Immature natural killer cell (primary cell): ENCODE measurements at regions not wholly inside any gene's neighbourhood (a gene's known extent, or its start where the extent isn't known, plus 50 kb on each side); places are given as distances from the start of the nearest gene placed in this dataset.

ENCODE experiments used
- DNase-seq, 3 donors: peaks; one replicate each; pipeline ENCODE4 v3.0.0; 2022; ENCODE audit warnings: mixed read lengths in 1 of 3
- H3K27ac Mint-ChIP-seq, 6 donors: one replicate each; pipeline ENCODE4 v1.8.0; 2020; ENCODE audit warnings: mixed read lengths in 6 of 6, mild to moderate bottlenecking in 5 of 6, inconsistent platforms in 4 of 6, moderate library complexity in 3 of 6
- H3K27me3 Mint-ChIP-seq, 3 donors: one replicate each; pipeline ENCODE4 v1.8.0; 2020 to 2021; ENCODE audit warnings: low read depth in 3 of 3, mild to moderate bottlenecking in 3 of 3, mixed read lengths in 3 of 3, moderate library complexity in 3 of 3, inconsistent platforms in 1 of 3
- H3K36me3 Mint-ChIP-seq, 3 donors: one replicate each; pipeline ENCODE4 v1.8.0; 2020; ENCODE audit warnings: mixed read lengths in 3 of 3, inconsistent platforms in 2 of 3, mild to moderate bottlenecking in 2 of 3
- H3K4me1 Mint-ChIP-seq, 2 donors: one replicate each; pipeline ENCODE4 v1.8.0; 2020; ENCODE audit warnings: inconsistent platforms in 2 of 2, mild to moderate bottlenecking in 2 of 2, mixed read lengths in 2 of 2, moderate library complexity in 1 of 2
- H3K4me3 Mint-ChIP-seq, 5 donors: one replicate each; pipeline ENCODE4 v1.8.0; 2020; ENCODE audit warnings: mild to moderate bottlenecking in 5 of 5, mixed read lengths in 5 of 5, inconsistent platforms in 3 of 5, moderate library complexity in 3 of 5
- H3K9me3 Mint-ChIP-seq, 6 donors: one replicate each; pipeline ENCODE4 v1.8.0; 2020; ENCODE audit warnings: mild to moderate bottlenecking in 6 of 6, mixed read lengths in 6 of 6, inconsistent platforms in 4 of 6, moderate library complexity in 3 of 6

DNA sequence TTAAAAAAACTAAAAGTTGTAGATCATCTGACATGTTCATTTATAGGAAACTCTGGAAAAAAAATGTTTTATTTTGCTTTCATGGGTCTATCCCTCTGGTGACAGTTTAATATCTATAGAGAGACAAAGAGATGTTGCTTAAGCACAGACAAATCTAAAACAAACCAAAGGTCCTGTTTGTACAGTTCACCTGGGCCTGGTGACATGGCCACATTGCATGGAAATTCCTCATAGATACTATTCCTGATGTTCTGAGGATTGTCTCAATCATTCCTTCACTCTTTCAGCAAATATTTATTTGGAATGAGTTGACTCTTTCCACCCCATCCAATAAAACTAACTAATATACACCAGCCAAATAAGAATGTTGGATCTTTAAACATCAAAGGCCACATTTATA is 259.1 kb upstream of the NOCT start:
- Mint-ChIP-seq H3K36me3 (peaks cover 0 to 5% (median 0%) of the 10 kb centered on the region in 3 donors), H3K9me3 (peaks cover 0 to 23% (median 10%) of the 10 kb centered on the region in 6 donors), H3K27me3 (peaks cover 0 to 2% (median 0%) of the 10 kb centered on the region in 3 donors), H3K27ac (no peak overlapping the region), H3K4me1 (no peaks in the 10 kb centered on the region), H3K4me3 (no peak overlapping the region)
- no peak for DNase-seq

DNA sequence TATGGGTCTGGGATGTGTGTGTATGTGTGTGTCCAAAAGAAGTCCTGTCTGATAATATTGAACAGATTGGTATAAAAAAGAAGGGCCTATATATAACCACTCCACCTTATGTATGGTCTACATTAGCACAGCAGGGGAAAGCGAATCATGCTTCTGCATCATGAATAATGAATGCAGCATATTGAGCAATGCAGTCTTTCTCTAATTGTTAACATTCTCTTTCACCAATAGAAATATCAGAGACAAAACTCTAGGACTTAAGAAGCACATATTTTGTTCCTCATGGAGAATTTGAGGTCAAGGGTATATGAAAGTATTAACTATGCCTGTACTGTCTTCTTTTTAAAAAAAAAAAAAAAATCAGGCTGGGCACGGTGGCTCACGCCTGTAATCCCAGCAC is 264.3 kb upstream of the NOCT start:
- Mint-ChIP-seq H3K36me3 (peaks cover 0 to 5% (median 0%) of the 10 kb centered on the region in 3 donors), H3K9me3 (peaks cover 0 to 18% (median 11%) of the 10 kb centered on the region in 6 donors), H3K4me1 (no peaks in the 10 kb centered on the region), H3K4me3 (no peak overlapping the region), H3K27me3 (peaks cover 0 to 2% (median 1%) of the 10 kb centered on the region in 3 donors), H3K27ac (no peak overlapping the region)
- DNase-seq: no peak

DNA sequence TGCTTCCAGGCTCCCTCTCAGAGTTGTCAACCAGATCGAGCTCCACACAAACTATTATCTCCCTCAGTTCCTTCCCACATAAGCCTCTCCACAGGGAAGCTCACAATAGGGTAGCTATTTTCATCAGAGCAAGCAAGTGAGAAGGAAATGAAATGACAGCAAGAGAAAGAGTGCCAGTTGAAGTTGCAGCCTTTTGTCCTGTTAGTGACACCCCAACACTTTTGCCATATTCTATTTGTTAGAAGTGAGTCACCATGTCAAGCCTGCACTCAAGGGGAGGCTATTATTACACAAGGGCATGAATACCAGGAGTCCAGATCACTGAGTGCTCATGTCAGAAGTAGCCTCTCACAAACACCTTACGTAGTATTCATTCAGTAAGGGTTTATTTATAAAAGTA is 266.3 kb upstream of the NOCT start:
- H3K9me3 Mint-ChIP-seq: peaks cover under 1 to 13% (median 6%) of the 10 kb centered on the region in 6 donors
- no peak for DNase-seq
- peaks cover 0 to 2% (median 1%) of the 10 kb centered on the region in 3 donors for H3K27me3 Mint-ChIP-seq
- H3K27ac Mint-ChIP-seq: no peak overlapping the region
- peaks cover 0 to 5% (median 0%) of the 10 kb centered on the region in 3 donors for H3K36me3 Mint-ChIP-seq
- no peak overlapping the region for H3K4me3 Mint-ChIP-seq
- H3K4me1 Mint-ChIP-seq: no peaks in the 10 kb centered on the region

DNA sequence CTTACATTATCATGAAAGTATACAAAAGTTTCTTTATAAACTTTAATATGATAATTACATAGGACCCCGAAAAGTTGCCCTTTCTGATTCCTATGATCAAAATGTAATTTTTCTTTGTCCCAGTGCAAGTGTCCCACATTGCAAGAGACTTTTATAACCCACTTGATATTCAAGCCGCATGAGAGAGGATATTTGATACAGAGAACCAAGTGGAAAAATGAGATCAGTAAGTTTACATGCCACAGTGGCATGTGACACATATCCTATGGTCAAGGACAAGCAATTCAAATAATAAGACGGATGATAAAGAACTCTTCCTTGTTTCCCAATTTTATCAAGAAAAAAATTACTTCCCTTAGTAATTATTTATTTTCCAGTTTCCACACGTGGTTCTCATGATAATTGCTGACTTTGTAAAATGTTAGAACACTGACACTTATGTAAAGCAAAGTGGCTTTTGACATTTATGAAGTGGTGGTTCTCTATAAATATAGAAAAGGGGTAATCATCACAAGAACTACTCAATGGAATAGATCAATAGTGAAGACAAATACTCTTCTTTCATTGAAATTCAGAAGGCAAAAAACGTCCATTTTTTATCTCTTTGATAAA is 273.7 kb upstream of the NOCT start:
- Mint-ChIP-seq H3K4me3 (no peak overlapping the region), H3K36me3 (no peaks in the 10 kb centered on the region), H3K9me3 (peaks cover 0 to 17% (median under 1%) of the 10 kb centered on the region in 6 donors), H3K27me3 (no peaks in the 10 kb centered on the region), H3K4me1 (no peaks in the 10 kb centered on the region), H3K27ac (no peak overlapping the region)
- no peak for DNase-seq

DNA sequence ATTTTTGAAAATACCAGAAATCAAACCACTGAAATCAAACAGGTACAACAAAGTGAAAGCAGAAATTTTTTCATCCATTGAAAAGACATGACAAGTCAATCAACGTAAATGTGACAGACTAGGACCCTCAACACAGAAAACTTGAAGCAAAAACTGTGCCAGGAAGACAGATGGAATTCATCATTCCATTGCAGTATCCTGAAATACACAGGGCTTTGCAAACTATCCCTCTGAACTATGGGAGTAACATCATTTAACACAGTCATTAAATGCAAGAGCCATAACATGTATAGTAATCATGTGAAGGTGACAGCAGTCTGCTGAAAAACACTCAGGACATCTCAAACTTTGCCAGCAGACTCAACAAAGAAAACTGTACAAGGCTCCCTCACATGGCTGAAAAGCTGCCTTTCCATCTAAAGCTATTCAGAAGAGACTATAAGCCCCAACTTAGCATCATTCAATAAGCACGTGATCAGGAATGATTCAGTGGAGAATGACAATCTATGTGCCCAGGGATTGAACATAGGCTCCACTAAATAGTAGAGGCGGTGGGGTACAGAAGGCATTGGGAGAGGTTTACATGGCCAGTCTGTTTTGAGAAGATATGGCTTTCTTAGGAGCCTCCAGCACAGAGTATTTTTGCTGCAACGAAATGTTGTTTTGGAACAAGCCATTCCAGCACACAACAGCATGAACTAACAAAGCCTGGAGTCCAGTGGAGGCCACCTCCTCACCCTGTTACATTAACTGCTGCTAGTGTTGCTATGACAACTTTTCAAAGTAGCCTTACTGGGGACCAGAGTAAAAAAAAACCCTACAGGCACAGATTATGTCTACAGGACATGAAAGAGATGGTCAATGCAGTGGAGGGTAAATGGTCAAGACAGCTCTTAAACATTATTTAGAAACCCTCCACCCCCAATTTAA is 274.5 kb upstream of the NOCT start:
- no peak overlapping the region for H3K4me3 Mint-ChIP-seq
- H3K36me3 Mint-ChIP-seq: no peaks in the 10 kb centered on the region
- H3K27ac Mint-ChIP-seq: no peak overlapping the region
- peaks cover 0 to 17% (median under 1%) of the 10 kb centered on the region in 6 donors for H3K9me3 Mint-ChIP-seq
- no peaks in the 10 kb centered on the region for H3K4me1 Mint-ChIP-seq
- no peaks in the 10 kb centered on the region for H3K27me3 Mint-ChIP-seq
- DNase-seq: no peak

DNA sequence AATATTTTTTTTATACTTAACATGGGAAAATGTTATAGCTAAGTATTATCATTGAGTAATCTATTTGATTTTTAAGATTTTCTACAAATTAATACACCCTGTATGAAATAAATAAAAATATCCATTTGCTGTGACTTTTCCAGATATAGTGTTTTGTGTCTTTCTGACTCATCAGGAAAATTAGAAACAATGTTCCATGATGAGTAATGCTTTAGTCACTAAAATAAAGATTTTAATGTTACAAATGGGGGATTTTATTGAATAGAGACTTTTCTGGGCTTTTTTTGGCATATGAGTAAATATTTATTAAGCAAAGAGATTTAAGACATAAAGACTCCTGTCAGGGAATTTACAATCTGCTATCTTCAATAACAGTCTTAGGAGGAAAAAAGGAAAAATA is 279.2 kb upstream of the NOCT start:
- H3K9me3 Mint-ChIP-seq: peaks cover 0 to 17% (median under 1%) of the 10 kb centered on the region in 6 donors
- no peak overlapping the region for H3K27ac Mint-ChIP-seq
- no peaks in the 10 kb centered on the region for H3K4me1 Mint-ChIP-seq
- no peaks in the 10 kb centered on the region for H3K27me3 Mint-ChIP-seq
- DNase-seq: no peak
- no peaks in the 10 kb centered on the region for H3K36me3 Mint-ChIP-seq
- H3K4me3 Mint-ChIP-seq: no peak overlapping the region

DNA sequence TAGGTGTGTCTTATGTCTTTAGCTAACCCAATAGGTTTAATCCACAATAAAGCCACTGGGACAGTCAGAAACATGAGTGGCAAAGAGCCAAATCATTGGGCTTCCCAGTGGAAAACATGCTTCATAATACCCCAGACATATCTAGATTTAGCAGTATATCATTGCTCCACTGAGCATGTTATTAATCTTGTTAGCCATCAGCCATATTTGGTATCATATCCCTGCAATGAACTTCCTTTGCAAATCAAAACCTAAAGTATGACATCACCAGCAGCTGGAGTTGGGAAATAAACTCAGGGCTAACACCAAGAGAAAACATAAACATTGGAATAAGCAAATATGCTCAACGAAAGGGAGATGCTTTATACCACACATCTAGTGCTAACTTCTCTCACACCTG is 280.8 kb upstream of the NOCT start:
- no peaks in the 10 kb centered on the region for H3K27me3 Mint-ChIP-seq
- DNase-seq: no peak
- peaks cover 0 to 19% (median 4%) of the 10 kb centered on the region in 6 donors for H3K9me3 Mint-ChIP-seq
- no peak overlapping the region for H3K27ac Mint-ChIP-seq
- H3K4me1 Mint-ChIP-seq: no peaks in the 10 kb centered on the region
- no peaks in the 10 kb centered on the region for H3K36me3 Mint-ChIP-seq
- H3K4me3 Mint-ChIP-seq: no peak overlapping the region

DNA sequence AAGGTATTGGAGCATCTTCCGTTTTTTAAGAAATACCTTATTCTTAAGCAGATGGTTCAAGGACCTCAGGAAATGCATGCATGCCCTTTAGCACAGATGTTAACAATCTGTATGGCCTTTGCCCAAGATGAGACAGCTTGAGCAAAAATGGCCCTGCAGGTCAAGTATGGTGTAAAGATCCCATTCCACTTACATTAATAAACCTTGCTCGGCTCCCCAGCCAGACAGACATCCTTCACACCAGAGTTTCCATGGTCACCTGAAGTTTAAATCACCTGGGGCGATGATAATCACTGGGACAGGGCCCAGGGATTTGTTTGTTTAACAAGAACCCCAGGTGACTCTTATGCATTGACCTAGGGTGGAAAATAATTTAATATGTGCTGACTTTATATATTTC is 287.0 kb upstream of the NOCT start:
- no peak for DNase-seq
- Mint-ChIP-seq H3K4me1 (no peaks in the 10 kb centered on the region), H3K27me3 (peaks cover 2 to 5% (median 2%) of the 10 kb centered on the region in 3 donors), H3K4me3 (no peak overlapping the region), H3K9me3 (peaks cover 0 to 9% (median 4%) of the 10 kb centered on the region in 6 donors), H3K36me3 (peaks cover 0 to 4% (median 0%) of the 10 kb centered on the region in 3 donors), H3K27ac (no peak overlapping the region)

DNA sequence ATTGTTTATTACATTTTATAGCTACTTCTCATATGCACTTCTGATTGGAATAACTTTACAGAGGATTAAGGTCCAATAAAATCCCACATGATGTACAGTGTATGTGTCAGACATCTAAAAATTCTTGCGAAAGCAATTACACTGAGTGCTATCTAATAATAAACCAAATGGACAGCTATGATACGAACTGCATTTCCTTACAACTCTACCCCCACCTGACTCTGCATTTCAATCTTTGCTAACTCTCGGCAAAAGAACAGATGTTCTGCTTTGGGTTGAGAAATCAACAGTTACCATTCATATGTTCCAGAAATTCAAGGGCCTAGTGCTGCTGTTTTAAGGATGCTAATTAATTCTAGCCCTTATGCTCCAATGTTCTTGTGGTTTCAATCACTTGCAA is 287.9 kb upstream of the NOCT start:
- no peak overlapping the region for H3K27ac Mint-ChIP-seq
- no peaks in the 10 kb centered on the region for H3K4me1 Mint-ChIP-seq
- H3K4me3 Mint-ChIP-seq: no peak overlapping the region
- H3K27me3 Mint-ChIP-seq: peaks cover 2 to 5% (median 2%) of the 10 kb centered on the region in 3 donors
- DNase-seq: no peak
- peaks cover 0 to 9% (median 4%) of the 10 kb centered on the region in 6 donors for H3K9me3 Mint-ChIP-seq
- H3K36me3 Mint-ChIP-seq: peaks cover 0 to 4% (median 0%) of the 10 kb centered on the region in 3 donors

DNA sequence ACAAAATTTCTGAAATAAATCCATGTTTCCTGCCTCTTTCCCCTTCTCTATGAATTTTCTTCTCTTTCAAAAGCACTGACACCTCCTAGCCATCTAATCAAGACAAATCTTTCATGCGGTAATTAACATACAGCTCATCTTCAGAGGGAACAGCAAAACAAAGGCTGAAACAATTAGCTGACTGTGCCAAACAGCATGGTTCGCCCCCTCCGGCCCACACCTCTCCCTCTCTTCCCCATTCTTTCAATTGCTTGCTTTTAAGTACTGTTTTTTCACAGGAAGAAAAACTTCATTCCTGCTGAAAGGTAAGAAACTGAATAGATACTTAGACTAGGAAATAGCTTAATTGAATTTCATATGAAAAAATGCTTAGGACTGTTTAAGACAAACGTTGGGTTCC is 291.1 kb upstream of the NOCT start:
- no peaks in the 10 kb centered on the region for H3K4me1 Mint-ChIP-seq
- no peak overlapping the region for H3K27ac Mint-ChIP-seq
- H3K36me3 Mint-ChIP-seq: peaks cover 0 to 4% (median 0%) of the 10 kb centered on the region in 3 donors
- no peak overlapping the region for H3K4me3 Mint-ChIP-seq
- H3K27me3 Mint-ChIP-seq: peaks cover 2 to 5% (median 5%) of the 10 kb centered on the region in 3 donors
- no peak for DNase-seq
- peaks cover 0 to 4% (median 0%) of the 10 kb centered on the region in 6 donors for H3K9me3 Mint-ChIP-seq

DNA sequence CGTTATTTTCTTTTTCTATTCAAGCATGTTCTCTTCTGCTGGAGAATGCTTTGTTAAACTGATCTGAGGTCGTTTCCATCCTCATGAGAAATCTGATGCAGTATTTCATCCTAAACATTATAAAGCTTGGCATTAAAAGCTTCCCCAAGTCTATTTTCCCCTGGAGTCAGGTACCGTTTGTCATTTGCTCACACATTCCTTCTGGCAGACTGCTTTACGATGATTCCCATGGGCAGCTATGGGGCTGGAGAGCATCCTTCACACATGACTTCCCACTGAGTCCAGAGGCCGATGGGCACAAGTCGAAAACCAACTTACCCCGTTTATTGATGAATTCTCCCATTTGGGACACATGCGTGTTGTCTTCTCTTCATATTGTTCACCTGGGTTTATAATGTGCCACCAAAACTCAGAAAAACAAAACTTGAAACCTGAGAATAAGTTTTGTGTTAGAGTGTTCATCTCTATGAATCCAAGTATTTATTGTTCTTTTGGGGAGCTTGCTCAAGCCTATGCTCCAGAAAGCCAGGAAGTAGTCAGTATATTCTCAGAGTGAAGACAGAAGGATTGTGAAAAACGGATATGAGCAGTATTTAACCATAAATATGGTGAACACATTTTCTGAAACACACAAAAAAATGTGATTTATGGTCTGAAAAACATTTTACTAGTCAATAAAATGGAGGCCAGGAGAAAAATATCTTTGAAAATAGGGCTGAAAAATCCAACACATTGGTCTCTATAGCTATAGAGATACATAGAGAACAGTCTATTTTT is 298.8 kb upstream of the NOCT start:
- H3K36me3 Mint-ChIP-seq: no peaks in the 10 kb centered on the region
- H3K4me3 Mint-ChIP-seq: no peak overlapping the region
- H3K9me3 Mint-ChIP-seq: peaks cover 0 to 2% (median 0%) of the 10 kb centered on the region in 6 donors
- H3K27ac Mint-ChIP-seq: no peak overlapping the region
- H3K4me1 Mint-ChIP-seq: no peaks in the 10 kb centered on the region
- peaks cover 0 to 3% (median 3%) of the 10 kb centered on the region in 3 donors for H3K27me3 Mint-ChIP-seq
- no peak for DNase-seq

DNA sequence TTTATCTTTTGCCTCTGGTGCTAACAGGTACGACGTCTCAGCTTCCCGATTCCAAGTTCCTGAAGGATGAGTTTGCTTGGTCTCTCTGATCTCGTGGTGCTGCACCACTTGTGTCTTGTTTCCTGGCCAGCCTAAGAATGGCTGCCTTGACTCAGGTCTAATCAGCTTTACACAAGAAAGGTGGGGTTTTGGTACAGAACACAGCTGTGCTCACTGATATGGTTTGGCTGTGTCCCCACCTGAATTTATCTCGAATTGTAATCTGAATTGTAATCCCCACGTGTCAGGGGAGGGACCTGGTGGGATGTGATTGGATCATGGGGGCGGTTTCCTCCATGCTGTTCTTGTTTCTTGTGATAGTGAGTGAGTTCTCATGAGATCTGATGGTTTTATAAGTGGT is 305.3 kb upstream of the NOCT start:
- H3K4me3 Mint-ChIP-seq: no peak overlapping the region
- H3K27ac Mint-ChIP-seq: no peak overlapping the region
- H3K4me1 Mint-ChIP-seq: no peaks in the 10 kb centered on the region
- DNase-seq: no peak
- H3K9me3 Mint-ChIP-seq: peaks cover 0 to 7% (median 2%) of the 10 kb centered on the region in 6 donors
- H3K27me3 Mint-ChIP-seq: peaks cover 2 to 3% (median 3%) of the 10 kb centered on the region in 3 donors
- no peaks in the 10 kb centered on the region for H3K36me3 Mint-ChIP-seq

DNA sequence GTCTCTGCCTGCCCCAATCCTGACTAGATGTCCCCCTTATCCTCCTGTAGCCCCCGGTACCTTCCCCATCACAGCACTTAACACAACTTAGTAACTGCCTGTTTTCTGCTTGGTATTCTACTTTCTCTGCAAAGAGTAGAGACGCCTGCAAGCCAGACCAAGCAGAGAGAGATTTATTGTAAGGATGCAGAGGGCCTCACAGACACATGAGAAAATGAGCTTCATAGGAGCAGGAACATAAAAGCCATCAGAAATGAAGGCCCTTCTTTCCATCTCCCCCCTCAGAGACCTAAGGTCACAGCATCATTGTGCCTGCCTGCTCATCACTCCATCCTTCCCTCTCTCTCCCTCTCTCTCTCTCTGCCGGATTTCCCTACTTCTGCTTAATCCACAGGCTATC is 305.7 kb upstream of the NOCT start:
- H3K27ac Mint-ChIP-seq: no peak overlapping the region

More for the DNA sequence above, 305.7 kb upstream of the NOCT start:
- Mint-ChIP-seq H3K9me3 (peaks cover 0 to 7% (median 2%) of the 10 kb centered on the region in 6 donors), H3K4me3 (no peak overlapping the region), H3K36me3 (no peaks in the 10 kb centered on the region), H3K27me3 (peaks cover 2 to 3% (median 3%) of the 10 kb centered on the region in 3 donors), H3K4me1 (no peaks in the 10 kb centered on the region)
- DNase-seq: no peak
